Fibroblast of peridontal ligament (primary cell): ENCODE measurements at regions not wholly inside any gene's neighbourhood (a gene's known extent, or its start where the extent isn't known, plus 50 kb on each side); places are given as distances from the start of the nearest gene placed in this dataset.
"Not testable (repeated sequence)": the region's sequence is repeated elsewhere in the genome, so short reads cannot be mapped to it uniquely, and the experiment has no call there.

Experiments
- DNase-seq: peaks from one replicate; pipeline ENCODE4 v3.0.0-alpha.2; 2010; ENCODE audit errors: extremely low read depth

GRCh38 chr16:63717806-63718205 lies 1404.1 kb downstream of the CDH11 start:
- DNase-seq = no peak

- no peak for DNase-seq
Observed at GRCh38 chr16:63714876-63715275, 1407.0 kb downstream of the CDH11 start.

GRCh38 chr16:63712725-63713124 lies 1409.1 kb downstream of the CDH11 start:
- DNase-seq = no peak

- no peak for DNase-seq
Observed at GRCh38 chr16:63703612-63704011, 1418.3 kb downstream of the CDH11 start.

- DNase-seq = no peak
Observed at GRCh38 chr16:63702981-63703590, 1418.8 kb downstream of the CDH11 start.

GRCh38 chr16:63697736-63698135 lies 1424.1 kb downstream of the CDH11 start:
- no peak for DNase-seq

- no peak for DNase-seq
Observed at GRCh38 chr16:63695347-63695746, 1426.5 kb downstream of the CDH11 start.

- no peak for DNase-seq
Observed at GRCh38 chr16:63690961-63691360, 1430.9 kb downstream of the CDH11 start.

- no peak for DNase-seq
Observed at GRCh38 chr16:63690267-63690666, 1431.6 kb downstream of the CDH11 start.

- DNase-seq = no peak
Observed at GRCh38 chr16:63689068-63689467, 1432.8 kb downstream of the CDH11 start.

- DNase-seq = no peak
Observed at GRCh38 chr16:63684149-63685101, 1437.4 kb downstream of the CDH11 start.

- DNase-seq = no peak
Observed at GRCh38 chr16:63682844-63683243, 1439.0 kb downstream of the CDH11 start.

- DNase-seq = no peak
Observed at GRCh38 chr16:63672493-63672892, 1449.4 kb downstream of the CDH11 start.

- DNase-seq = no peak
Observed at GRCh38 chr16:63663155-63663554, 1458.7 kb downstream of the CDH11 start.

GRCh38 chr16:63655846-63656245 lies 1466.0 kb downstream of the CDH11 start:
- DNase-seq = no peak

GRCh38 chr16:63653044-63653839 lies 1468.6 kb downstream of the CDH11 start:
- peak; percentile 0 for DNase-seq

- DNase-seq = no peak
Observed at GRCh38 chr16:63652091-63652490, 1469.8 kb downstream of the CDH11 start.

- no peak for DNase-seq
Observed at GRCh38 chr16:63650550-63650949, 1471.3 kb downstream of the CDH11 start.

- not testable (repeated sequence) for DNase-seq
Observed at GRCh38 chr16:63633706-63634445, 1488.0 kb downstream of the CDH11 start.

- no peak for DNase-seq
Observed at GRCh38 chr16:63629272-63629671, 1492.6 kb downstream of the CDH11 start.

- no peak for DNase-seq
Observed at GRCh38 chr16:63628812-63629211, 1493.1 kb downstream of the CDH11 start.

- DNase-seq = peak; percentile 33
Observed at GRCh38 chr16:63625126-63625525, 1496.7 kb downstream of the CDH11 start.
